ENCODE measurements at regions not wholly inside any gene's neighbourhood (a gene's known extent, or its start where the extent isn't known, plus 50 kb on each side); places are given as distances from the start of the nearest gene placed in this dataset.

- no peak for DNase-seq
These were observed 92.7 kb downstream of the GADD45G start for GRCh38 chr9:89697553-89697952.

DNA sequence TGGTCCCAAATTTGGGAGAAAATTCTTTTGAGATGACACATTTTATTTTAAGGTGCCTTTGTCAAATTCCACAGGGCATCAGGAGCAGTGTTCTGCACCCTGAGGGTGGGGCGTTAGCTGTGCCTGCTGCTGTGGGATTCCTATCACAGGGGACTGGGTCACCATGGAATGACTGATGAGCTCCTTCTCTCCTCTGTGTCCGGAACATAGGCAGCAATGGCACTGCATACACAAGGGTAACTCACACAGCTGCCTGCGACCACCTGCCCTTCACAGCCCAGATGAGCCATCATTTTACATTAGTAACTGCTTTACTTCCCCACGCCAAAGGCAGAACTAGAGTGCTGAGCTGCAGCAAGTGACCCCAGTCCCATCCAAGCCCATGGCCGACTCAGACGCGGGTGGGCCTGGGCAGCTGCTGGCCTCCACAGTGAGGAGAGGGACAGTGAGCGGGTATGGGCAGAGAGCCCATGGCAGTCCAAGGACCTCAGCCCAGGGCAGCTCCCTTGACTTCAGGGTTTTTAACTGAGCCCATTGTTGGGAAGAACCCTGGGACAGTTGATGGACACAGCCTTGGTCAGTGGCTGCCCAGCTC, 93.7 kb downstream of the GADD45G start:
- DNase-seq: no peak

- DNase-seq: no peak
These were observed 94.8 kb downstream of the GADD45G start for GRCh38 chr9:89699646-89700045.

DNA sequence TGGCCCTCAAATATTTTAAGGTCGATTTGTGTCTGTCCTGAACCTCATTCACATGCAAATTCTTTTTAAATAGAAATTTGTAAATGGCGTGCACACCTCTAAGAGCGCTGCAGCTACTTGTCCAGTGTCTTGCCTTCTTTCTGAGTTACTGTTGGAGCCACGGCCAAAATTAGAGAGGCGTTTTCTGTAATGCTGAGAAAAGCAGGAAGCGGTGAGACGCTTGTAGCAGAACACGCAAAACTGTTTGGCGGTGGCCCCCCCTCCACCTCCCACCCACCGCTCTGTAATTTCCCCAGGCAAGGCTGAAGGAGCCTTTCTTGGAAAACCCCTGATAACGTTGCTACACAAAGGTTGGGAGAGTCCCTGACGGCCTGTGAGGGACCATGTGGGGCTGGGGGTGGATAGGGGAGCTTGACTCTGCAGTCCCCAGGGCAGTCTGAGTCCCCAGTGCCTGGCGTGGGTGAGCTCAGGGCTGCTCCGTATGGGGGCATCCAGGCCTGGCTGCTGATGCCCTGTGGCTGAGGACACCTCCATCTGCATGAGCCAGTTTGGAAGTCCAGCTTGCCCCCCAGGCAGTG, 96.5 kb downstream of the GADD45G start:
- peak in 3 of 4 experiments; percentile 9 to 36 (median 17) for DNase-seq

DNA sequence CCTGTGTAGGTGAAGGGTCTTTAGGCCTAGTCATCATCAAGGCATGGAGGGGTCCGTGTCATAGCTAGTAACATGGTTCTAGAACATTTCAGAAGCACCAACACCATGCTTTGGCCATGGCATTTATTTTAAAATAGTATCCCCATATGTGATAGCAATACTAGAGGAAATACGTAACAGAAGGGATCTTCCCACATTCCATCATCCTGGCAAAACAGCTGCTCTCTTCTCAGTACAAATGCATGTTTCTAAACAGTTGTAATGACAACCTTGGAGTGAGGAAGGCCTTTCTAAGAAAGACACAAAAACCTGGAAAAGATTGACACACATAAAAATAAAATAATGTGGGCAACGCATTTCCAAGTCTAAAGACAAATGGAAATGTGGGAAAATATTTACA, 97.6 kb downstream of the GADD45G start:
- no peak for DNase-seq

GRCh38 chr9:89705651-89706050, 100.8 kb downstream of the GADD45G start:
- DNase-seq: no peak

GRCh38 chr9:89706086-89706485, 101.3 kb downstream of the GADD45G start:
- DNase-seq: no peak

GRCh38 chr9:89706731-89707191, 101.9 kb downstream of the GADD45G start:
- no peak for DNase-seq

- no peak for DNase-seq
These were observed 105.9 kb downstream of the GADD45G start for GRCh38 chr9:89710697-89711096.

- no peak for DNase-seq
These were observed 107.1 kb downstream of the GADD45G start for GRCh38 chr9:89711866-89712265.

- no peak for DNase-seq
These were observed 107.5 kb downstream of the GADD45G start for GRCh38 chr9:89712283-89712682.

DNA sequence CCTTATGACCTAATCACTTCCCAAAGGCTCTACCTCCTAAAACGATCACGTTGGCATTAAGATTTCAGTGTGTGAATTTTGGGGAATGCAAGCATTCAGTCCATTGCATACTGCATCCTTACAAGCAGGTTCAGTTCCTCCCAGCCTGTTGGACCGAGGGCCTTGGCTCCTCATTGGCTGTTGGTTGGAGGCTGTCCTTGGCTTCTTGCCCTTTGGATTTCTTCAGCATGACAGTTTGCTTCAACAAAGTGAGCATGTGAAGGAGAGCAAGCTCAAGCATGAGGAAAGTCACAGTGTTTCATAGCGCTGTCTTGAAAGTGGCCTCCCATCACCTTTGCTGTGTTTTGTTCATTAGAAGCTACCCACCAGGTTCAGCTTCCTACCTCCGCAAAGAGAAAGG, 109.5 kb downstream of the GADD45G start:
- DNase-seq: no peak

- DNase-seq: no peak
These were observed 110.6 kb downstream of the GADD45G start for GRCh38 chr9:89715318-89715858.

GRCh38 chr9:89715881-89716280, 111.1 kb downstream of the GADD45G start:
- no peak for DNase-seq

DNA sequence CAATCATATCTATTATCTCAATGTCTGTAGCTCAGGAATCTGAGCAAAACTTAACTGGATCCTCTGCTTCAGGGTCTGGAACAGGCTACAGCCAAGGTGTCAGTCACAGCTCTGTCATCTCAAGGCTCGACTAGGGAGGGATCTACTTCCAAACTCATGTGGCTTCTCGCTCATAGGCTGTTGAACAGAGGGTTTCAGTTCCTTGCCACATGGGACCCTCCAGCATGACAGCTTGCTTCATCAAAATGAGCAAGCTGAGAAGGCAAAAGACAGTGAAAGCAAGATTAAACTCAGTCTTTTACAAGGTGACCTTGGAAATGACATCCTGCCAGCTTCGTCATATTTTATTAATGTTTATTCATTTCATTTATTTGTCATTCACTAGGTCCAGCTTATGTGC, 111.7 kb downstream of the GADD45G start:
- no peak for DNase-seq

- DNase-seq: no peak
These were observed 113.4 kb downstream of the GADD45G start for GRCh38 chr9:89718176-89718575.

DNA sequence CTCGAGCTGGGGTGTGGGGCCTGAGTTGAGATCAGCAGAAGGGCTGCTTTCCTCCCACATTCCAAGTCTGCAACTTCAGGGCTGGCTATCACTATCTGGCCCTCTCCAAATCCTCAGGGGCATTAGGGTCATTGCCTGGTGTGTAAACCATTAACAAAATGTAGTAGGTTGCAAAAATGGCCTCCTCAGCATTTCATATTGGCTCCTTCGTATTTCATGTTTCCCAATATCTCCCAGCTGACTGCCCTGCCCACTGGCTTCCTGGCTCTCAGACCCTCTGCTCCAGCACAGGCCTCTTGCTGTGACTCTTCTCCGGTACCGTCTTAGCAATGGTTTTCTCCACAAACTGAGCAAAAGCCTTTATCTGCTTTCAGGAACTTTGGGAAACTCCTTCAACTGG, 113.8 kb downstream of the GADD45G start:
- no peak for DNase-seq

DNA sequence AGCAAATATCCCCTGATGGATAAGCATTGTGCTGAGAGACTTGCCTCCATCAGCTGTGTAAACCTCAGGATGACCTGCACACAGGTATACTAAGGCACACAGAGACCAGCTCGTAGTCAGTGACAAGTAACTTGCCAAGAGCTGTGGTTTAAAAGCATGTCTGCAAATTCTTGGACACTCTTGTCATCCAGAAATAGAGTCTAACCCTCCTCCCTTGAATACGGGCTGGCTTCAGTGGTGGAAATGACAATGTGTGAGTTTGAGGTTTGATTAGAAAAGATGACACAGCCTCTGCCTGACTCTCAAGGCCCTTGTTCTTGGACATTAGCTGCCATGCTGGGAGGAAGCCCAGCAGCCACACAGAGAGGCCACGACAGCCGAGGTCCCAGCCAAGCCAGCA, 114.4 kb downstream of the GADD45G start:
- DNase-seq: no peak

GRCh38 chr9:89720696-89721175, 115.9 kb downstream of the GADD45G start:
- DNase-seq: no peak

DNA sequence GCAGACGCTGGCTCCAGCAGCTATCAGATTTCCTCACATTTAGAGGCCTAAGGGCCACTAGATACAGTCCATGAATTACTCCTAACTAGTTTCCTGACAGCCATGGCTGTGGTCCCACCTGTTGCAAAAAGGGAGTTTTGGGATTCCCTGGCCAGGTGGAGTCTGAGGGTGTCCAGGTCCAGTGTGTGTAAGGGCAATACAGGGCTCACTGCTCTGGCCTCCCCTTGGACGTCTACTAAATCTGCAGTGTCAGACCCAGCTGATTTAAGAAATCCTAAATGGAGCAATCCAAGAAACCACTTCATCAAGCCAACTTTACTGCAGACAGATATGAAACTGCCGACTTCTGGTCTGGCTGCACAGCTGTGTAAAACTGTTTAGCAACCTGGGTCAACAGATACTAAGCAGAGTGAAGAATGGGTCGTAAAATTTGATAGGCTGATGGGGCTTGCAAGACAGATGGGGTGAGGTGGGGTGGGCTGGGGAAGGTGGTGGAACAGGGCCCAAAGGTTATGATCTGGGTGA, 116.4 kb downstream of the GADD45G start:
- no peak for DNase-seq

DNA sequence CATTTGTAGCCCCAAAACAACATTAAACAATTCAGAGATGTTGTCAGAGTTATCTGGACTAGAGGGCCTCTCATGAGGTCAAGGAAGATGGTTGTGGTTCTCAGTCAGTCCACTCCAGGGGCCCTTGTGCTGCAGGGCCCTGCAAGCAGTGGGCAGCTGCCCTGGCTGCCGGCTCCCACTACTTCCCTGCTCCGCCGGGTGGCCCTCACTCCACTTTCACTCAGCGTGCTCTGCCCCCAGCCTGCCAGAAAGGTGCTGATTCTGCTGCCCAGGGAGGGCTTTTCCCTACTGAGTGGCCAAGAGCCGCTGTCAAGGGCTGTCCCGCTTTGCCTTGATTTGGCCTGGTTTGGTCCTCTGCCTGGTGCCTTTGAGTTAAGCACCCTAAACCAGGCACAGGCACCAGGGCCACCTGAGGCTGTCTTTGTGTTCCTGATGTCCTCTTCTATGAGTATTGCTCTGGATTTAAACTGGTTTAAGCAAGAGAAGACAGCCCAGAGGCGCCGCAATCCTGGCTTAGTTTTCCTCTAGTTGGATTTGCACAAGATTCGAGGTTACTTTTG, 117.2 kb downstream of the GADD45G start:
- DNase-seq: no peak

- no peak for DNase-seq
These were observed 117.9 kb downstream of the GADD45G start for GRCh38 chr9:89722712-89723111.

DNA sequence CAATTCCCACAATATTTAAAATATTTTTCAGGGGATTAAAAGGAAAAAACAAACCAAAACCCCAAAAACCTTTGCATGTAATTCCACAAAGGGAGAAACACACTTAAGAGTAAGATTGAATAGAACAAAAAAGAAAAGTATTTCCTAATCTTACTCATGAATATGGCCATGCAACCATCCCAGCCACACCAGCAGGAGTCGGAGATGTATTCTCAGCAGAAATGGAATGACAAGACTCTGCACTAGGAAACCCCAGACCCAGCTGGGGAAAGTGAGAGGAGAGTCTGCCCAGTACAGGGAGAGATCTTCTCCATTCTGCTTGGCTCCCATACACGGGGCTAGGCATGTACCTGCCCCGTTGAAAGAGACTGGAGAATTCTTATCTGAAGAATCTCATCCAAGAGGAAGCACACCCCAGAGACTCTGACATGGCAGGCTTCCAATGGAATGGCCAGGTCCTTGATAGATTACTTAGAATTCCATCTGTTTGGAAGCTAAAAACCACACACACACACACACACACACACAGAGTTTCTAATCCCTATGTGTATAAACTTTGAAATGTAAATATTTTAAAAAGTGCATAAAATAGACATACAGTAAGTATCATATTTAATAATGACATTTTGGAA, 118.8 kb downstream of the GADD45G start:
- no peak for DNase-seq

DNA sequence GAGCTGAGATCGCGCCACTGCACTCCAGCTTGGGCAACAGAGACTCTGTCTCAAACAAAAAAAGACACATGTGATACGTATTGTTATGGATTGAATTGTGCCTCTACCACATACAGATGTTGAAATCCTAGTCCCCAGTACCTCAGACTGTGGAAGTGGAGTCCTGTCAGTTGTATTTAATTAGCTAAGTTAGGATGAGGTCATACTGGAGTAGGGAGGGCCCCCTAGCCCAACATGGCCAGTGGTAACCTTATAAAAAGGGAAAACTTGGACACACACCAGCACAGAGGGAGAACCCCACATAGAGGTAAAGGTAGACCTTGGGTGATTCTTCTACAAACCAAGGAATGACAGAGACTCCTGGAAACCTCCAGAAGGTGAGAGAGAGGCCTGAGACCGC, 119.8 kb downstream of the GADD45G start:
- DNase-seq: no peak
